GM23248 (cell line): ENCODE measurements at regions not wholly inside any gene's neighbourhood (a gene's known extent, or its start where the extent isn't known, plus 50 kb on each side); places are given as distances from the start of the nearest gene placed in this dataset.

ENCODE experiments used
- EZH2 ChIP-seq: fragments of 200-600 bp; sonication (generic); IDR thresholded peaks from 2 replicates; pipeline ENCODE4 v1.6.1; 2018; ENCODE audit warnings: antibody characterized with exemption, mild to moderate bottlenecking; ENCODE audit not compliant: insufficient read depth, poor library complexity, severe bottlenecking
- EZH2phosphoT487 ChIP-seq: fragments of 200-600 bp; sonication (generic); IDR thresholded peaks from 2 replicates; pipeline ENCODE4 v1.6.1; 2018; ENCODE audit warnings: antibody characterized with exemption, moderate library complexity, mild to moderate bottlenecking, low read depth; ENCODE audit not compliant: insufficient read depth

DNA sequence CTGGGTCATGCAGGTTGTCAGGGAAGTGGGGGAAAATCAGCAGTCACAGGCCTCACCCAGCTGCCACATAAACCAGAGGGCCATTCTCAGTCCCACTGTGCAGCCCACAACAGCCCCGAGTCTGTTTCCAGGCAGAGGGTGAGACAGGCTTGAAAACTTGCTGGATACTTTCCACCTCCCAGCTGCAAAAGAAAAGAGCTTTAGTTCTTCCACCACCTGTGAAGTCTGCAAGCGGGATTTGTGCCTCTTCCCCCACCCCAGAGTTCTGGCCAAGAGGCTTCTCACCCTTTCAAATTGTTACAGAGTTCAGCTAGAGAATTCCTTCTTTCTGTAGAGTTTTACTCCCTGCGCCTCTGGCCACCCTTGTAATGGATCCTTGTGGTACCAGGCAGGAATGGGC lies 115.5 kb upstream of the ZDHHC15 start:
- TF ChIP-seq EZH2 (no peak), EZH2phosphoT487 (no peak)
